ENCODE measurements at regions not wholly inside any gene's neighbourhood (a gene's known extent, or its start where the extent isn't known, plus 50 kb on each side); places are given as distances from the start of the nearest gene placed in this dataset.

DNA sequence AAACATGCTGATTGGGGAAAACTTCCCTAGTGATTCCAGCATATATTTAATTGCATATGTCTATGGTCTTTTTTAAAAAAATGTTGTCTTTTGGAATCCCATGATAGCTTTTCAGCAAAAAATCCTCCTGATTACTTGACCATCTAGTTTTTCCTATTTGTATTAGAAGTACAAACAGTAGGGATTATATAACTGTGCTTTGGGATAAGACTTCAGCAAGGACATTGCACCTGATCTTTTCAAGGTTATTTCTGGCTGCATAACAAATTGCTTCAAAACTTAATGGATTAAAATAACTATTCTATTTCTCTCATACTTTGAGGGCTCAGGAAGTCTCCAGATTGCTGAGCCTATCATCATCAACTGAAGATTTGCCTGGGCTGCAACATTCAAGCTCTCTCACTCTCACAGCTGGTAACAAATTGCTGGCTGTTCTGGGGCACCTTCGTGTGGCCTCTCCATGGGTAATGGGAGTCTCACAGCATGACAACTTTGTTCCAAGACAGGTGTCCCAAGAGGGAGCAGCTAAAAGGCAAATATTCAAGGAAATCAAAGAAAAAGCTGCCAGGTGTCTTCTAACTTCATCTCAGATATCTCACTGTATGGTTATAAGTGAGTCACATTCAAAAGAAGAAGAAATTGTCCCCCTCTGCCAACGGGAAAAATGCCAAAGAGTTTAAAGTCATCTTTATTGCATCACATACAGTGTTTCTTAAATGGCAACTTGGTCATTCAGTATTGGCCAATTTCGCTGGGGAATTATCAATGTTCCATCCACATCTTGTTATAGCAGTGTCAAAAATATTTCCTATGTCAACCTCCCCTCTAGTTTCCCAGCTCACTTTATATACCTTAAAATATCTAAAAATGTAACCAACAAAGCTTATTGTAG is 644.5 kb upstream of the GRM7 start:
- WGBS, 2 donors = 44 to 47% methylated on average over 3 of the region's 3 CpGs
- TF ChIP-seq EP300 (IDR thresholded peaks at IDR 0.05) (no peak), POLR2A (IDR thresholded peaks at IDR 0.05) (no peak)
- TF ChIP-seq, protein P1, sequence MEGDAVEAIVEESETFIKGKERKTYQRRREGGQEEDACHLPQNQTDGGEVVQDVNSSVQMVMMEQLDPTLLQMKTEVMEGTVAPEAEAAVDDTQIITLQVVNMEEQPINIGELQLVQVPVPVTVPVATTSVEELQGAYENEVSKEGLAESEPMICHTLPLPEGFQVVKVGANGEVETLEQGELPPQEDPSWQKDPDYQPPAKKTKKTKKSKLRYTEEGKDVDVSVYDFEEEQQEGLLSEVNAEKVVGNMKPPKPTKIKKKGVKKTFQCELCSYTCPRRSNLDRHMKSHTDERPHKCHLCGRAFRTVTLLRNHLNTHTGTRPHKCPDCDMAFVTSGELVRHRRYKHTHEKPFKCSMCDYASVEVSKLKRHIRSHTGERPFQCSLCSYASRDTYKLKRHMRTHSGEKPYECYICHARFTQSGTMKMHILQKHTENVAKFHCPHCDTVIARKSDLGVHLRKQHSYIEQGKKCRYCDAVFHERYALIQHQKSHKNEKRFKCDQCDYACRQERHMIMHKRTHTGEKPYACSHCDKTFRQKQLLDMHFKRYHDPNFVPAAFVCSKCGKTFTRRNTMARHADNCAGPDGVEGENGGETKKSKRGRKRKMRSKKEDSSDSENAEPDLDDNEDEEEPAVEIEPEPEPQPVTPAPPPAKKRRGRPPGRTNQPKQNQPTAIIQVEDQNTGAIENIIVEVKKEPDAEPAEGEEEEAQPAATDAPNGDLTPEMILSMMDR (IDR thresholded peaks at IDR 0.05) = no peak
- Histone ChIP-seq H3K9me3 (no peaks in the 10 kb centered on the region), H3K27me3 (no peaks in the 10 kb centered on the region), H3K4me1 (no peaks in the 10 kb centered on the region), H3K4me3 (no peak overlapping the region), H3K27ac (no peak overlapping the region), H3K36me3 (no peaks in the 10 kb centered on the region)
- DNase-seq (ENCODE audit: low spot score in 2 of 2) = no peak

DNA sequence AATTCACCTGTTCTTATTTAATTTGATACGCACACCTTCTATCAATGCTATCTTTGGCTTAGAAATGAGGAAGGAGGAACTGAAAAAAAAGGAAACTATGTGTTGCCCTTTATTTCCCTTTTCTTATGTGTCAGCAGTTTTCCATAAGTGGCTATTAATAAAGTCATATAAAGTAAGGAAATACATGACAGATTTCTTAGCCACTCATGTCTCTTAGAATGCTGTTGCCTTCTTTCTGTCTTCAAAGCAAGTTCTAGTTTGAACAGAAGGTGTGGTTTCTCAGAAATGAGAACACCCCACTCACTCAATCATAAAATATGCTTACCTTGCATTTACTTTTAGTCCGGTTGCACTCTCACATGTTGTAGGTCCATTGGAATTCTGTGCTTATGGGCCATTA is 640.5 kb upstream of the GRM7 start:
- 44 to 83% methylated on average over 2 of the region's 2 CpGs for WGBS, 2 donors
- Histone ChIP-seq H3K36me3 (no peaks in the 10 kb centered on the region), H3K4me3 (no peak overlapping the region), H3K4me1 (no peaks in the 10 kb centered on the region), H3K9me3 (no peaks in the 10 kb centered on the region), H3K27ac (no peak overlapping the region), H3K27me3 (no peaks in the 10 kb centered on the region)
- no peak for DNase-seq (ENCODE audit: low spot score in 2 of 2)
- TF ChIP-seq POLR2A (IDR thresholded peaks at IDR 0.05) = no peak
- TF ChIP-seq EP300 (IDR thresholded peaks at IDR 0.05) = no peak
- TF ChIP-seq, protein P1 (IDR thresholded peaks at IDR 0.05) = no peak

DNA sequence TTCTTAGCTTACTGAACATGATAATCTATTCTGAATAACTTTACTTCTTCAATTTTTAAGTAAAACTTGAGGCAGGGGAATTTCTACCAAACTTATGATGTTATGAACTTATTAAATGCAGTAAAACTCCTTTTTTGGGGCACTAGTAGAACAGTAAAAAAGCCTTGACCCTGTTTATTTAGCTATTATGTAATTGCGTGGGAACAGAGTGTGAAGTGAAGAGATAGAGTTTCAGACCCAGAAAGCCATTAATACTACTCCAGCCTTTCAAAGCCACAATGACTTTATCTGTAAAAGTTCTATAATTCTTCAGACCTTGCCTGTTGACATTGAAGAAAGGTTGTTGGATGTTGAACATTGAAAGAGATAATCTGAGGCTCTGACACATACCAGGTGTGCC is 638.8 kb upstream of the GRM7 start:
- WGBS, 2 donors = 89% methylated on average over 1 of the region's 1 CpG
- Histone ChIP-seq H3K27me3 (no peaks in the 10 kb centered on the region), H3K4me1 (no peaks in the 10 kb centered on the region), H3K9me3 (no peaks in the 10 kb centered on the region), H3K4me3 (no peak overlapping the region), H3K27ac (no peak overlapping the region), H3K36me3 (no peaks in the 10 kb centered on the region)
- TF ChIP-seq POLR2A (IDR thresholded peaks at IDR 0.05) (no peak), EP300 (IDR thresholded peaks at IDR 0.05) (no peak)
- TF ChIP-seq, protein P1 (IDR thresholded peaks at IDR 0.05) = no peak
- DNase-seq (ENCODE audit: low spot score in 2 of 2) = no peak

DNA sequence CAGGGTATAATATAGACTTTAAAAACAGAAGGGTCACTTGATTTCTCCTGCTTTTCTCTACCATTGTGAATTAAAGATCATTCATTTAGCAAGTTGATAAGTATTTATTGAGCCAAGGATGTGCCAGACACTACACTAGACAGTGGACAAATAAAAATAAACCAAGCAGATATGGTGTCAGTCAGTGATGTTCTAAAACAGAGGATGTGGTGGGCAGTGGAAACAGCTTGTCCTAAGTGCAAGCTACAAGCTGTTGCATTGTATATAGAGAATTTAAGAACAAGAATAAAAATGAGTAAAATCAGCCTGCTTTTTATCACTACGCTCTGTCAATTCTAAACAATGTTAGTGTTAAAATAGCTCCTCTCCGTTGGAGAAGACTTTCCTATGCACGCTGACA is 637.3 kb upstream of the GRM7 start:
- no peaks in the 10 kb centered on the region for H3K9me3 ChIP-seq
- no peak overlapping the region for H3K4me3 ChIP-seq
- DNase-seq (ENCODE audit: low spot score in 2 of 2) = no peak
- no peak overlapping the region for H3K27ac ChIP-seq
- WGBS, 2 donors = 95% methylated on average over 3 of the region's 3 CpGs
- TF ChIP-seq EP300 (IDR thresholded peaks at IDR 0.05) (no peak), POLR2A (IDR thresholded peaks at IDR 0.05) (no peak)
- TF ChIP-seq, protein P1 (IDR thresholded peaks at IDR 0.05) = no peak
- no peaks in the 10 kb centered on the region for H3K27me3 ChIP-seq
- no peaks in the 10 kb centered on the region for H3K36me3 ChIP-seq
- no peaks in the 10 kb centered on the region for H3K4me1 ChIP-seq

DNA sequence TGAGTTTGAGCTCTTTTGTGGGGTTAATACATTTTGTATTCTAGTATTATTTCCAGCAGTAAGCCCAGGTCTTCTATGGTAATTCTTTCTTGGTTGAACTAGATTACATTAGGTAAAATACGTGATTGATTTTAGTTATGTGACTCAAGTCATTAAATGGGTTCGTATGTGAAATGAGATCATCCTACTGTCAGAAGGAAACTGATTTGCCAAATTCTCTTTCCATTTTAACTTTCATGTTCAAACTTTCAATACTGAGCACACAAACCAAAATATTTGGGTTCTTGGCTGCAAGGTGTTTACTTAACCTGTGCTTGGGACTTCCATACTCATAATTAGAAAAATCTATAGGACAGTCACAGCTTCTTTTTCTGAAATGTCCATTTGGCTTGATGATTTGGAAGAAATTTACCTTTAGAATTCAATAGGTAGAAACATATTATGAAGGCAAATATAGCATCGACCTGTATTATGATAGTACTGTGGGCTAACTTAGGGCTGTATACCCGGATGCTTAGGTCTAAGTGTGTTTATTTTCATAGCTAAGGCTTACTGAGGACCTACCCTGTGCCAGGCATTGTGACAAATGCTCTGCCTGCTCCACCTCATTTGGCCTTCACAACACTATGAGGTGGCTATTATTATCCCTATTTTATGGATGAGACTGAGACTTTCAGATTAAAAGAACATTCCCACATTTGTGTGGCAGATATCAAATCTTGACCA is 631.8 kb upstream of the GRM7 start:
- Histone ChIP-seq H3K4me1 (no peaks in the 10 kb centered on the region), H3K9me3 (no peaks in the 10 kb centered on the region), H3K27ac (no peak overlapping the region), H3K36me3 (no peaks in the 10 kb centered on the region), H3K27me3 (no peaks in the 10 kb centered on the region), H3K4me3 (no peak overlapping the region)
- 81 to 86% methylated on average over 4 of the region's 4 CpGs for WGBS, 2 donors
- DNase-seq (ENCODE audit: low spot score in 2 of 2) = no peak
- TF ChIP-seq, protein P1 (IDR thresholded peaks at IDR 0.05) = no peak
- TF ChIP-seq EP300 (IDR thresholded peaks at IDR 0.05) (no peak), POLR2A (IDR thresholded peaks at IDR 0.05) (no peak)
